Effector memory CD8-positive, alpha-beta T cell (primary cell): ENCODE measurements at regions not wholly inside any gene's neighbourhood (a gene's known extent, or its start where the extent isn't known, plus 50 kb on each side); places are given as distances from the start of the nearest gene placed in this dataset.

Experiments used
- ATAC-seq: fragments of 150-1000 bp; cut with Tn5 transposase; replicated peaks from 2 replicates; pipeline ENCODE4 v1.10.0; 2021; ENCODE audit warnings: mild to moderate bottlenecking, moderate library complexity
- DNase-seq, 3 experiments: peaks; one replicate each; pipeline ENCODE4 v3.0.0; 2021
- H3K27ac Mint-ChIP-seq, 2 donors: one replicate each; pipeline ENCODE4 v1.8.0; 2022; ENCODE audit warnings: mild to moderate bottlenecking in 2 of 2, mixed read lengths in 2 of 2, moderate library complexity in 2 of 2
- H3K27me3 Mint-ChIP-seq, 2 donors: one replicate each; pipeline ENCODE4 v1.8.0; 2022; ENCODE audit warnings: mixed read lengths in 2 of 2
- H3K36me3 Mint-ChIP-seq: one replicate; pipeline ENCODE4 v1.8.0; 2022; ENCODE audit warnings: mild to moderate bottlenecking, moderate library complexity, mixed read lengths; ENCODE audit not compliant: insufficient read depth
- H3K4me1 Mint-ChIP-seq, 2 donors: one replicate each; pipeline ENCODE4 v1.8.0; 2022; ENCODE audit warnings: low read depth in 2 of 2, mixed read lengths in 2 of 2
- H3K4me3 Mint-ChIP-seq, 2 donors: one replicate each; pipeline ENCODE4 v1.8.0; 2022; ENCODE audit warnings: mild to moderate bottlenecking in 2 of 2, mixed read lengths in 2 of 2, moderate library complexity in 2 of 2
- H3K9me3 Mint-ChIP-seq, 2 donors: one replicate each; pipeline ENCODE4 v1.8.0; 2022; ENCODE audit warnings: mixed read lengths in 2 of 2

GRCh38 chr1:99176753-99177152 lies 87.5 kb upstream of the PLPPR4 start:
- Mint-ChIP-seq H3K27me3 (peaks cover 0 to 23% of the 10 kb centered on the region in 2 donors), H3K9me3 (no peaks in the 10 kb centered on the region)
- DNase-seq: no peak

DNA sequence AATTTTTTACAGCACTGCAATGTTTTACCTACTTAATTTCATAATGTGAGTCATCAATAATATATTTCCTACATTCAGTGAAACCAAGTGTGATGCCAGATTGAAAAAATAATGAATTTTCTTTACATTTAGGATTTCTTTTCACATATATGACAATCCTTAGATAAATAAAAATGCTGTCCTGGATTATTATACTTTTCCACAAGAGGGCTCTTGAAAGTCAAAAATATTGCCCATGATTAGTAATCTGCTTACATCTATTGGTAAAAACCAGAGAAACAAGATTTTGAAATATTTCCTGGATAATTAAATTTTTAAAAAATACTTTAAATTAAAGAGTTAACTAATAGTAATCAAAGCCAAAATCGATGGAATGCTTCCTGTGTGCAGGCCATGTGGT lies 86.8 kb upstream of the PLPPR4 start:
- Mint-ChIP-seq H3K4me3 (no peak overlapping the region), H3K27ac (no peak overlapping the region), H3K27me3 (peaks cover 0 to 23% of the 10 kb centered on the region in 2 donors), H3K36me3 (peaks cover 4% of the 10 kb centered on the region), H3K4me1 (no peaks in the 10 kb centered on the region), H3K9me3 (no peaks in the 10 kb centered on the region)
- DNase-seq (no peak), ATAC-seq (no peak)

More at GRCh38 chr1:99176753-99177152, 87.5 kb upstream of the PLPPR4 start:
- Mint-ChIP-seq H3K27ac (no peak overlapping the region), H3K4me1 (no peaks in the 10 kb centered on the region), H3K36me3 (peaks cover 4% of the 10 kb centered on the region), H3K4me3 (no peak overlapping the region)
- ATAC-seq: no peak

DNA sequence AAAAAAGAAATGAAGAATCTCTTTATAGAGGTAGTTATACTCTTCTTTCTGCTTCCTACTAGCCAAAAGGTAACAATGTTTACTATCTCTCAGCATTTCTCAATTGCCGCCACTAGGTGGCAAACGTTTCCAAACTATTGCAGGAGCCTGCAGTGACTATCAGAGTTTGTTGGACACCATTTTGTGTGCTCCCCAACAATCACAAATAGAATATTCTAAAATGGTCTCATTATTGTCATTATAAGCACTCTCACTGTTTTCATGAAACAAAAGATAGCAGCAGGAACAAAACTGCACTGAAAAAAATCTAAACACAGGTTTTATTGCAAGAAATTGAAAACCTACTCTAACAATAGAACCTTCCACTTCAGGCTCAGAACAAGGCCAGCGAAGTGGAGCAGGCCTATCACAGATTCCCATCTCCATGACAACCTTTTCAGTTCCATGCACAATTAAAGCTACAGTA lies 83.9 kb upstream of the PLPPR4 start:
- no peak overlapping the region for H3K27ac Mint-ChIP-seq
- H3K4me1 Mint-ChIP-seq: no peaks in the 10 kb centered on the region
- DNase-seq (peak; percentile 39 to 55 (median 45)), ATAC-seq (peak; percentile 91)
- H3K27me3 Mint-ChIP-seq: peaks cover 0 to 17% of the 10 kb centered on the region in 2 donors
- peaks cover 4% of the 10 kb centered on the region for H3K36me3 Mint-ChIP-seq
- H3K4me3 Mint-ChIP-seq: no peak overlapping the region
- no peaks in the 10 kb centered on the region for H3K9me3 Mint-ChIP-seq

GRCh38 chr1:99180915-99181314 lies 83.4 kb upstream of the PLPPR4 start:
- no peaks in the 10 kb centered on the region for H3K9me3 Mint-ChIP-seq
- H3K4me3 Mint-ChIP-seq: no peak overlapping the region
- peaks cover 0 to 17% of the 10 kb centered on the region in 2 donors for H3K27me3 Mint-ChIP-seq
- no peak overlapping the region for H3K27ac Mint-ChIP-seq
- no peaks in the 10 kb centered on the region for H3K4me1 Mint-ChIP-seq
- peaks cover 4% of the 10 kb centered on the region for H3K36me3 Mint-ChIP-seq
- DNase-seq (no peak), ATAC-seq (no peak)

- H3K4me3 Mint-ChIP-seq: no peak overlapping the region
- ATAC-seq: no peak
- no peak for DNase-seq
- H3K4me1 Mint-ChIP-seq: no peaks in the 10 kb centered on the region
- peaks cover 4% of the 10 kb centered on the region for H3K36me3 Mint-ChIP-seq
- peaks cover 0 to 17% of the 10 kb centered on the region in 2 donors for H3K27me3 Mint-ChIP-seq
- no peaks in the 10 kb centered on the region for H3K9me3 Mint-ChIP-seq
- H3K27ac Mint-ChIP-seq: no peak overlapping the region
These were observed 82.4 kb upstream of the PLPPR4 start for GRCh38 chr1:99181892-99182291.

DNA sequence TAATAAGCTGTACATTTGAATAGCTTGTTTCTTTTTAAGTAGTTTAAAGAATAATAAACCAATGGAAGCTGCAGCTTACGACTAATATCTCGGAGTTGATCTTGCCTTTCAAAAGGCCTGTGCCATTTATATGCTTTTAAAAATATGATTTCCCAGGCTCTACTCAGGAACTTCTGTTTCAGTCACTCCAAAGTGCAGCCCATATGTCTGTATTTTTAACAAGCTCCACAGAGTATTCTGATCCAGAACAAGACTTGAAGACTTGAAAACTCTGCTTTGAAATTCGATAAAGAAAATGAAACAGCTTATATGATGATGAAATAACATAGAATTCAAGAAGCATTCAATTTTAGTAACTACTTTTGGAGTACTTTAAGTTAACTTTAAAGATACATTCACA lies 79.1 kb upstream of the PLPPR4 start:
- Mint-ChIP-seq H3K27ac (no peak overlapping the region), H3K9me3 (no peaks in the 10 kb centered on the region), H3K36me3 (no peaks in the 10 kb centered on the region), H3K4me3 (no peak overlapping the region), H3K27me3 (peaks cover 8 to 10% of the 10 kb centered on the region in 2 donors), H3K4me1 (no peaks in the 10 kb centered on the region)
- ATAC-seq: no peak
- DNase-seq: no peak

DNA sequence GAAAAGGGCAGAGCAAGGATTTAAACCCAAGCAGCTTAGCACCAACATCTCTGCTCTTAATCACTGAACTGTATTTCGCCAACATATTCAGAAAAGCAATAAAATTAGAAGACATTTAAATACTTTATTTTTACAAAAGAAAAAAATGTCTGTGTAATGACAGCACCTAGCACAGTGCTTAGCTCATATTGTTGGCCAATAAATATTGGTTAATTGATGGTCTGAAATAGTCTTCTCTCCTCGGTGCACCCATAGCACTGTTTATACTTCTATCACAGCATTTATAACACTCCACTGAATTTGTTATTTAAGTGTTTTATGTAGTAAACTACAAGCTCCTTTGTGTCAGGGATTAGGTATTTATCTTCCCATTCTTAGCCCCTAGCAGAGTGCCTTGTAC lies 70.9 kb upstream of the PLPPR4 start:
- Mint-ChIP-seq H3K27me3 (peaks cover 27 to 30% of the 10 kb centered on the region in 2 donors), H3K27ac (no peak overlapping the region), H3K4me3 (no peak overlapping the region), H3K9me3 (no peaks in the 10 kb centered on the region), H3K4me1 (no peaks in the 10 kb centered on the region), H3K36me3 (no peaks in the 10 kb centered on the region)
- ATAC-seq: no peak
- DNase-seq: no peak

DNA sequence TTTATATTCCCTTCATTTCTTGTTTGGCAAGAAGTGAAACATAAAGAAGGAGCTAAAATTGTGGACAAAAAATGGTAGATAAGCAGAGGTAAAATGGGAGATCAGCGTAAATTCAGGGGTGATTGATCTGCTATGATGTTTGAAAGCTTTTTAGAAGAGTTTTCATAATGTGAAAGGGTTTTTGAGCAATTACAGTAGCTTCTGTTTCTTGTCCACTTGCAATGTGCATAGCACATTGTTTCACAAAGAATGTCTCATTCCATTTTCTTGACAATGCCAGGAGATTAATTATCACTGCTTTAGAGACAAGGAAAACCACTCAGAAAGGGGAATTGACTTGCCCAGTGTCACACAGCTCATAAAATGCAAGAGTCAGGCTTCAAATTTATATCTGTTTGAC lies 65.9 kb upstream of the PLPPR4 start:
- Mint-ChIP-seq H3K4me1 (no peaks in the 10 kb centered on the region), H3K36me3 (no peaks in the 10 kb centered on the region), H3K9me3 (no peaks in the 10 kb centered on the region), H3K27ac (no peak overlapping the region), H3K27me3 (peaks cover 6 to 13% of the 10 kb centered on the region in 2 donors), H3K4me3 (no peak overlapping the region)
- no peak for ATAC-seq
- DNase-seq: no peak

- Mint-ChIP-seq H3K27me3 (peaks cover 6 to 10% of the 10 kb centered on the region in 2 donors), H3K27ac (no peak overlapping the region), H3K9me3 (no peaks in the 10 kb centered on the region), H3K4me3 (no peak overlapping the region), H3K4me1 (no peaks in the 10 kb centered on the region), H3K36me3 (no peaks in the 10 kb centered on the region)
- ATAC-seq: no peak
- DNase-seq: no peak
These were observed 57.1 kb upstream of the PLPPR4 start for GRCh38 chr1:99207216-99207615.
